ENCODE measurements at regions not wholly inside any gene's neighbourhood (a gene's known extent, or its start where the extent isn't known, plus 50 kb on each side); places are given as distances from the start of the nearest gene placed in this dataset.

DNA sequence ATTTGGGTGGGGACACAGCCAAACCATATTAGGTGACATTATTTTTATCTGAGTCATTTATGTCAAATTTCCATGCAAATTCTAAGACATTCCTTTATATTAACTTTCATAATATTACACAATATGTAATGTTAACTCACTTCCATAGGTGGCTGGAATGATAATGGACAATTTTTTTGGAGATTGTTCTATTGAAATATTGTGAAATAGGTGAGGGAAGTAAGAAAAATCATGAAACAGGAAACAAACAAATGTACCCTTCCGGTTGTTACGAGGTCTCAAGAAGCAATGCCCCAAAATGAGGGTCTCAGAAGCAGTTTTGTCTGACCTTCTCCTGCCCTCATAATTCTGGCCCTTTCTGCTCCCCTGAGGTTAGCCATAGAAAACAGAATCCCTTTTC lies 306.5 kb downstream of the HDGFL1 start:
- DNase-seq (ENCODE audit: low read depth in 4 of 4, low spot score in 2 of 4) = no peak

DNA sequence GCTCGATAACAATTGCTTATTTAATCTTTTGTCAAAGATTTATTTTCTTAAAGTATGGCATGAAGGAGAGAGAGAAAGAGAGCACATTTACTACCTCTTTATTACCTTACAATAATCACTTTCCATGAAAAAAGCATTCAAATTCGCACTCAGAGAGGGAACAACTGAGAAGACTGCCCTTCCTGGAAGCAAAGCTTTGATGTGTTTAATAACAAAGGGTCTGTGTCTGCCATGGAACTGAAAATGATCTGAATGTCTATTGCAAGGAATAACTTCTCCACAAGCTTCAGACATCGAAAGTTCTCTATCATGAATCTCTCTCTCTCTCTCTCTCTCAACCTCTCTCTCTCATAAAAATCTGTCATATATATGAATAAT lies 308.9 kb downstream of the HDGFL1 start:
- DNase-seq (ENCODE audit: low read depth in 4 of 4, low spot score in 2 of 4) = no peak

DNA sequence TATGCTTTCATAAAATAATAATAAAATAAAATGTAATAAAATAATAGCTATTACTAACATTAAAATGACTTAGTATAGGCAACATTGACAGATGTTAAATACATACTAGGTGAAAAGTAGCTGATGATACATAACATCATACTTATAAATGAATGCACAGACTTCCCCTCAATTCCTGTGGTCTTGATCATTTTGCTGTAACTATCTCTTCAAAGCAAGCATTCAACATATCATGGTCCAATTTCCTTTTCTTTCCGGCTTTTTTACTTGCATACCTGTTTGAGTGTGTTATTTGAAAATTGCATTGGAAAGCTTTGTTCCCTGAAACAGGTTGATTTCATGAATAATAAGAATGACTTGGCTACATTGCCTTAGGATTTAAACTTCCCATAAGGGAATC lies 309.3 kb downstream of the HDGFL1 start:
- no peak for DNase-seq (ENCODE audit: low read depth in 4 of 4, low spot score in 2 of 4)

DNA sequence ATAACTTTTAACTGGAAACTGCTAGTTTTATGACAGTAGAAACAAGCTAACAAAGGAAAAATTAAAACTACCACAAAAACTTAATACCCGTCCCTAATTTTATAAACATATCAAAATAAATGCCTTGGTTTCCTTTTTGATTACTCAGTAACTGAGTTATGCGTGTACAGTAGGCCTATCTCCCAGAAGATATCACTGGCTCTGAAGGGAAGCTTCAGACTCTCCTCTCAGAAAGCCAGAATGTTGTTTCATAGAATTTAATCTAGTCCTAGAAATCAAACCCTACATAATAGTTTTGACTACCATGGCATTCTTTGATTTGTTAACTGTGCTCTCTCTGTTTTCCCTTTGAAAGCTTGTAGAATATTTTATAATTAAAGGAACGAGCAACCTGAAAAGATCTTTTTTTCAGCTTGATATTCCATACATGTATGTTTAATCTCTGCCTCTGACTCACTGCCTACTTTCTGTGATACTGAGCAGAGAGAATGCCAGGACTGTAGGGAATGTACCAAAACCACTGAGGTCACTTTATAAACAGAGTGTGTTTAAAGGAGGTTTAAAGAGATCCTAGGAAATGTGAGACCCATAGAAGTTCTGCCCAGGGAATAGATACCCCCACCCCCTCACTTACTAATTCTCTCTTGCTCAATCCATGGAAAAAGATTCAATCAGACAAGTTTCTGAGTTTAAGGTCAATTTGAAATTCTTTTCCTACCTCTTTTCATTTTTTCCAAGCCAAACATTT lies 311.5 kb downstream of the HDGFL1 start:
- no peak for DNase-seq (ENCODE audit: low read depth in 4 of 4, low spot score in 2 of 4)

DNA sequence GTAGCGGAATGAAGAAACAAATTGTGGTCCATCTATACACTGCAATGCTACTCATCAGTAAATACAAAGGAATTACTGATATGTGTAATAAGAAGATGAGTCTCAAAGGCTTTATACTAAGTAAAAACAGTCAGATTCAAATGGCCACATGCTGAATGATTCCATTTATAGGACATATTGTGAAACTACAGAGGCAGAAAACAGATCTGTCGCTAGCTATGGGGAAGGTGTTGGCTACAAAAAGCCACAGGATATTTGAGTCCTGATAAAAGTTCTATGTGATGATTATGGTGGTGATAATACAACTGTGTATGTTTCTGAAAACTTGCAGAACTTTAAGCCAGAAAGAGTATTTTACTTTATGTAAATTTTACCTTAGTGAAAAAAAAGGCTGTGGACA lies 313.2 kb downstream of the HDGFL1 start:
- no peak for DNase-seq (ENCODE audit: low read depth in 4 of 4, low spot score in 2 of 4)

DNA sequence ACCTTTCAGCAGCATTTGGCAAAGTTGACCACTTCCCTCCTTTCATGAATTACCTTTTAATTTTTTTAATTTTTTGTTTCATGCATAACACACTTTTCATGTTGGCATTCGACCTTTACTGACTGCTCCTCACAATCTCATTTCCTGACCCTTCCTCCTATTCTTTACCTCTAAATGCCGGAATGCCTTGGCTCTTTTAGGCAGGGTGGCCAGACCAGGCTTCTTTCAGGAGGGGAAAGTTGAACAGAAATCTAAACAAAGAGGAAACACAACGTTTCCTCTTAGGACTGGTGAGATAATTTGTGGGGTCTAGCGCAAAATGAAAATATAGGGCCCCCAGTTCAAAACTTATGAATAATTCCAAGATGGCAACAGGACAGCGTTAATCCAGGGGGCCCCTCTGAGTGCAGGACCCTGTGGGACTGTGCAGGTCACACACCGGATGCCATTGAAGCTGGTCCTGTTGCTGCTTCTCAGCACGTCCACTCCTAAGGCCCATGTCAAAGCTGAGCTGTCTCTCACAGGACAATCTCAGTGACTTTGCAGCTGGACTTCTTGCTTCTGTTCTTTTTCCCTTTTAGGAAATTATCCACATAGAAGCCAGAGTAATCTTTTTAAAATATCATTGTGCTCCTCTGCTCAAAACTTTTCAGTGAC lies 313.8 kb downstream of the HDGFL1 start:
- DNase-seq (ENCODE audit: low read depth in 4 of 4, low spot score in 2 of 4) = no peak

DNA sequence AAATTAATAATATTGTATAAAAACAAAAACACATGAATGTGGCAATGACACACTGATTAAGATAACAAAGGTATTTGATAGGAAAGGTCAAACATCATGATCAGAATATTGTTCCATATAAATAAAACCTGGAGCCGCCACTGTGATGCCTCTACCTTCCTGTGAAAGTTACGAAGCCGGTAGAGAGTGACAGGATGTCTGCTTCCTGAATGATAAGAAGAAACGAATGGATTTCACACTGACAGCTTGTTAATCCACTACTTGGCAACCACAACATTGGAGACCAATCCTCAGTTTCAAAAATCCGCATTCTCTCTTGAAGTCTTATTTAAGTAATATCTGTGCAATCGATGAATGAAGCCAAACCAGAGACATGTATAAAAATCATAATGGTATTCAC lies 315.1 kb downstream of the HDGFL1 start:
- DNase-seq (ENCODE audit: low read depth in 4 of 4, low spot score in 2 of 4) = no peak

DNA sequence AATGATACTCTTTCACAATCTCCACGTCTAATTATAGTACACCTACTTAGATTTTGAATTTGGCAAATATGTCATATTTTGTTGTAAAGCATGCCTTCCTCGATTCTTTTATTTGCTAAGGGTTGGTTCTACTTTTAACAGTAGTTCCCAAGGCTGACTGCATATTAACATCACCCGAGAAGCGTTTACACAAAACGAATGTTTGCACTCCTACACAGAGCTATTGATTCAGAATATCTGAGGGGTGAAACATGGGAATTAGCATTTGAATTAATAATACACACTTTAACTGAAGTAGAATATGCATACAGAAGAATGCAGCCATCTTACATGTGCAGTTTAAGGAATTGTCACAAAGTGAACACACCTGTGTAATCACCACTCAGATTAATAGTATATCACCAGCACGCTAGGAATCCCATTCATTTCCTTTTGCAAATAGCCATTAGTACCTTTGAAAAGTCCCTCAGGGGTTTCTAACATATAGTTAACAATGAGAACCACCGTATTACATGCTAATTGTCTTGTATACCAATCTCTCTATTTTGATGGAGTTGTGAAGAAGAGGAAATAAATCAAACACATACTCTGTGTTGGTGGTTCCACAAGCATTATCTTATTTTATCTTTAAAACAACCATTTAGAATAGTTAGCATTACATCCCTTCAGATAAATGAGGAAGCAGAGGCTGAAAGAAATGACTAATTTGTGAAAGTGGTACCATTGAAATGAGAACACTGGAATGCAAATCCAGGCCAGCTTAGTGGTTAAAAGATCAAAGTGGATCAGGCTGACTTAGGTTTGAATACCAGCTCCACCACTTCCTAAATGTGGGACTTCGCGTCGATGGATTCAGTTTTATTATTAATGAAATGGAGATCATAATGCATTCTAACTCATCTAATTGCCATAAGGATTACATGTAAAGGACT lies 317.6 kb downstream of the HDGFL1 start:
- DNase-seq (ENCODE audit: low read depth in 4 of 4, low spot score in 2 of 4) = no peak

DNA sequence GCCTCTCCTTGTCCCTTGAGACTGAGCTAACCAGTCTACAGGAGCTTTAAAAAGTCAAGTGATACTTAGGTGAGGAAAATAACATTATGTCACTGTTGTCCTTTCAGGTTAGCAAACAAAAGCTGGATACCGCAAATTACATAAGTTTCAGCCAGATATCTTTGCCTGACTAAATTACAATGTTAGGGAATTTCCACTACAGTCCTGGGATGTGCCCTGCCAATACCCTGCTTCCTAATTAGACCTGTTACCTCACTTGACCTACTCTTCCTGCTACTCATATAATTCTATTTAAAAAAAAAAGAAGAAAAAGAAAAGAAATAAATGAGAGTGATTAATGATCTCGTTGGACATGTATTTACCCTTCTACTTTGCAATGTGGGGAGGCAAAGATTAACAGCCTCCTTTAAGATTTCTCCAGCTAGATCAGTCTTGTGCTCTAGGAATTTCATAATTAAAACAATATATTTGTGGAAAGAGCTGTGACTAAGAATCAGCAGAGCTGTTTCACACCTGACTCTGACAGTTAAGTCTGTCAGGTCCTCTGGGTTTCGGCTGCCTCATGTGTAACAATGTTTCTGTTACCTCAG lies 318.9 kb downstream of the HDGFL1 start:
- no peak for DNase-seq (ENCODE audit: low read depth in 4 of 4, low spot score in 2 of 4)

DNA sequence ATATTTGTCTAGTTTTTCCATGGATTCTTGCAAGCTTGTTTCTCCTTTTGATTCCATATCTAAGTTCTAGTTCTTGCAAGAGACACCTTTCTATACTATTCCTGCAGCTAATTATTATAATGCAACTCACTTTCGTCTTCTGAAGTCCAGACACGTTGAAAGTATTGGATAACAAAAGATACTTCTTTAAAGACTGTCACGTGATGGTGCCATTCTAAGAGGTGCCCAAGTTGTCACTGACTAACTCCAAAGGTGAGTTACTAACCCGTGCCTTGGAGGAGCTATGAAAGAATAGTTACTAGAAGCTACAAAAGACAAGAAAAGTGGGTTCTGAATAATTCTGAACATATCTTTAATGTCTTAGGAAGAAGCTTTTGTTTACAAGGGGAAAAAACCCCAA lies 322.6 kb downstream of the HDGFL1 start:
- DNase-seq (ENCODE audit: low read depth in 4 of 4, low spot score in 2 of 4) = no peak

DNA sequence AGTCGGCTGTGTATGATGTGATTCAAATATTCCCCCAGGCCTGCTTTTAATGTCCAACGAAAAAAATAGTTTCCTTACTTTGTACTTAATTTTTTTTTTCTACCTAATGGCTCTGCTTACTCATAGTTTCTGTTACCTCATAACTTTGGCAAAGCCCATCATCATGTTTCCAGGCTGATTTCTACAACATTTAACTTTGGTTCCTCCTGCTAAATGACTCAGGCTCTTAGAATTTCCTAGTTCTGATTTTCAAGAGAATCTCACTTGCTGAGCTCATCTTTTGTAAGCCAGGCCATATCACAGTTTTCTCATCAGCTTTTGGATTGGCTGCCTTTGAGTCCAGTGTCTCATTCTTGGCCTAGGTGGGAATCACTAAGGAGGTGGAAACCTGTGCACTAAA lies 323.1 kb downstream of the HDGFL1 start:
- no peak for DNase-seq (ENCODE audit: low read depth in 4 of 4, low spot score in 2 of 4)

DNA sequence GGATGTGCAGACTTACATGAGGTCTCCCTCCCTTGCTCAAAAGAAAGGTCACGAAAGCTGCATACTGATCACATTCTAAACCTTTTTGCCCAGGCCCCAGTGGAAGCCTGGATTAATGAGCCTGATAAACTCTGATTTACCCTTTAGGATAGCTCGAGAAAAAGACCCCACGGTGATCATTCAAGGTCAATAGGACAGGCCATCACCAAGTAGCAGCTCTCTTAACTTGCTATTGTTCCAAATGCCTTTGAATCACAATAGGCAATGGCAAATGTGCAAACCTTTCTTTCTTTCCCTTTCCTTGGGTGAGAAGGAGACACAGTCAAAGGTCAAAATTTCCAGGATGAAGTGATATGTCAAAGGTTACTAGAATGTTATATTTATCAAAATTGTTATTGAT lies 327.3 kb downstream of the HDGFL1 start:
- DNase-seq (ENCODE audit: low read depth in 4 of 4, low spot score in 2 of 4) = no peak

DNA sequence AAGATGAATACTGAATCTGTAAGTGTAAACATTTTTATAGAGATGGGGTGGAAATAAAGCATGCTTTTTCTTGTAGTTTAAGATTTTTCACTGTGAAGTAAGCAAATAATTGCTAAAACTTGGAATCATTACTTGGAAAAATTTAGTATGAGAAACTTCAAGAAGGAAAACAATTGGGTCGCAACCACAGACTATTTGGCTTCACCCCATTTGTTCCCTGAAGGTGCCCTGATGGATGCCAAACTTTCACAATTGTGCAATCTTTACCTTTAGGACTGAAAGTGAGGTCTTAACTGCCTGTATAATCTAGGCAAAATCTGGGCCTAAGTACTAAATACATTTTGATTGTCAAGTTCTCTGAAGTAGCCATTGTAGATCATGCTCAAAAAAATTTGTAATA lies 330.1 kb downstream of the HDGFL1 start:
- no peak for DNase-seq (ENCODE audit: low read depth in 4 of 4, low spot score in 2 of 4)

DNA sequence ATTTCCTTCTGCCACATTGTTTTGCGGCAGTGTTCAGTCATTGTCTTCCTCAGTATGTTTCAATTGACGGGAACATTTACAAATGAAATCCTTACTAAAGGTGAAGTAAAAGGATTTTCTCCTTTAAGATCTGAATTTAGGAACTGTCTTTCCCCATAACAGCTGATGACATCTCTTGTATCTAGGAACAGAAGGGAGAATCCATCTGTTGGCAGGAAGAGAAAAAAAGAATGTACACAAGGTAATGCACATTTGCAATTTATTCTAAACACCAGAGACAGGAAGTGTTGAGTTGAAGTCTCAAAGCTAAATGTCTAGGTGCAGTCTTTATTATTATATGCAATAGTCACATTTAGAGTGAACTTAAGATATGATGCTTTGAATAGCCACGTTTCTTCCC lies 334.5 kb downstream of the HDGFL1 start:
- no peak for DNase-seq (ENCODE audit: low read depth in 4 of 4, low spot score in 2 of 4)

DNA sequence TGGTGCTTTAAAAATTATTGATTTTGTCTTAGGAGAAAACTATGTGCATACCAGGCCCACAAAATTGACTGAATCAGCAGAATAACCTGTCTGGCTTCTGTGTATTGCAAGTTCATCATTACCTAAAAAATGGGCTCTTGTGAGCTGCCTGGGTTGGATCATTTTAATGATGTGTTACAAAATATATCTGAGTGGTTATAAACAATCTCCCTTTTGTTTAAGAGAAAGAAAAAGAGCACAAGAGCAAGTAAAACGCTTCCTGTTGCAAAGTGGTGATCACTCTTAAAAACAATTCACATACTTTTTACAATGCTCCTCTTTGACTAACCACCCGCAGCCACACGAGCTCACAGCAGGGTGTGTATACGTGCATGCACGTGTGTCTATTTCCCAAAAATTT lies 335.1 kb downstream of the HDGFL1 start:
- DNase-seq (ENCODE audit: low read depth in 4 of 4, low spot score in 2 of 4) = no peak

DNA sequence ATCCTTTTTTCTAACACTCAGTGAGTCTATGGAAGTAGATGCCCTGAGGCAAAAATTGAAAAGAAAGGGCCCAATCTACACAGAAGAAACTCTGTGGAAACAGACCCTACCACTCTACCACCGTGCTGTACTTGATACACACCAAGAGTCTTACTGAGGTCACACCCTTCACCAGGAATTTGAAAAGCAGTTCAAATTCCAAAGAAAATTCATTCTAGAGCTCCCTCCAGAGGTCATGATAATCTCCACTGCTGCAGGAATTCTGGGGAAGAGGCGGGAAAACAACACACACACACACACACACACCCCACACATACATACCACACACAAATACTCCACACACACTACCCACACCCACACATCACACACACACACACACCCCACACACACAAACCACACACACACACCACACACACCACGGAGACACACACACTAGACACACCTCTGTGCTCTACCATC lies 336.8 kb downstream of the HDGFL1 start:
- no peak for DNase-seq (ENCODE audit: low read depth in 4 of 4, low spot score in 2 of 4)

DNA sequence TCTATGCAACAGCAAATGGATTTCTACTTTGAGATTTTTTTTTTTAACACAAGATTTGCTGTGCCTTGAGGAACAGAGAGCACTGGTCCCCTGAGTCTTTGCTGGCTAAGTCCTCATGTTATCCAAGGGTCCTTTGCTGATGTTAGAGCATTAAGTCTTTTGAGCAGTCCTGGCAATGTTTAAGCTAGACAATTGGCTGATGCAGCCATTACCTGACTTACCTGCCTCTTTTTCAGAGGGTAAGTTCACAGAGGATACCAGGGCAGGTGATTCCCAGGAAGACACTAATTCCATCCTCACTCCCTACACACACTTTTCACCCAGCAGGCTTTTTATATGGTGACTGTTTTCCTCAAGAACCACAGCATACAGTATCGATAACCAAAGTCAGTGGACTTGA lies 337.7 kb downstream of the HDGFL1 start:
- no peak for DNase-seq (ENCODE audit: low read depth in 4 of 4, low spot score in 2 of 4)

DNA sequence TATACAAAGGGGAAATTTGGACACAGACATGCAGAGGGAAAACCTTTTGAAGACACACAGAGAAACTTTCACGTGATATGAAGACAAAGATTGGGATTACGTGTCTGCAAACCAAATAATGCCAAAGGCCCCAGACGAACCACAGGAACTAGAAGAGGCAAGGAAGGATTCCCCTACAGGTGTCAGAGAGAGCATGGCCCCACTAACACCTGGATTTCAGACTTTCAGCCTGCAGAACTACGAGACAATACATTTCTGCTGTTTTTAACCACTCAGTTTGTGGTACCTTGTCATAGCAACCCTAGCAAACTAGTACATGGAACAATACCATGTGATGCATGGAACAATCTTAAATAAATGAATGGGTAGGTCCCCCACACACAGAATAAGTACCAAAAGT lies 341.0 kb downstream of the HDGFL1 start:
- no peak for DNase-seq (ENCODE audit: low read depth in 4 of 4, low spot score in 2 of 4)

DNA sequence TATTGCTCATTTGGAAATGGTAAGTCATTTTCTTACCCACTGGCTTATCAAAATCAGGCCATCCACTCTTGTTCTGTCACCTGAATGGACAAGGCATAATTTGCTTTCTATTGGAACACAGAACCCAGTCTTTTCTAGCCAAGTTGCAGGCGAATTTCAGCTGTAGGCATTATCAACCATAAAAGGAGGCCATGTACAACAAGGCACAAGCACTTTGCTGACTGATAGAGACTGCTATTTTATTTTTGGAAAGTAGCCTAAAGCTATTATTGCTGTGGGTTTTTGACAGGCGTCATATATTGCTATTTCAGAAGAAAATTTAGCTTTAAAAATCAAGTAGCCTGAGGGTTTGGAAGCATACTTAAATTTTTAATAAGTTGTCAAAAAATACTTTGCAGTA lies 344.2 kb downstream of the HDGFL1 start:
- DNase-seq (ENCODE audit: low read depth in 4 of 4, low spot score in 2 of 4) = no peak

DNA sequence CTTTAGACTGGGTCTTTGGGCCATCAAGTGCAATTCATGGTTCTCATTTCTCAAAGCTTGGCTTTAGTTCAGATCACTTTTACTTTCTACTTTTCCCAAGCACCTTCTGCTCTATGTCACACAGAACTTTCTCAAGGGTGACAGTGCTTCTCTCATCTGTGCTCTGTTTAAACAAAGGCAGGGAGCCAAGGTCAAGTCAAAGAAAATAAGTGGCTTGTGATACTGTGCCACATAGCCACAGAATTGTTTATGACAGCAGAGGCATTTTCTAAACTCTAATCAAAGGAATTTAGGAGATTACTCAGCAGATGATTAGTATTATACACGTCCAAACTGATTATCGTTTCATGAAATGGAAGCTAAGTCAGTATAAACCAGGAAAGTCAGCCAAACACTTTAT lies 348.0 kb downstream of the HDGFL1 start:
- DNase-seq (ENCODE audit: low read depth in 4 of 4, low spot score in 2 of 4) = no peak

DNA sequence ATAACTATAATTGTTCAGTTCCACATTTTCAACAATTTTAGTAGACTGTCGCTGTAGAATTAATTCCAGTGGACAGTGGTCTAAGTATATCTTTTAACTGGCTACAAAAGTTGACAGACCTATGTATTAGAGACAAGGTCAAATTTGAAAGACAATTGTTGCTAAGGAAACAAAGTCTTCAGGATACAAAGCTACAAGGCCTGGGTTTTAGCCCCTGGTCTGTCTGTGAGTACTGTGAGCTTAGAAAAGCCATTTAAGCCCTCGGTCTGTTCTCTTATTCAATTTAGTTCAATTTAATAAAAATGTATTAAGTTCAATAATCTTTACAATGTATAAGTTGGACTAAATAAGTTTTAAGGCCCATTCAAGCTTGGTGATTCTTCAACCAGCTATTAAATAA lies 352.5 kb downstream of the HDGFL1 start:
- DNase-seq (ENCODE audit: low read depth in 4 of 4, low spot score in 2 of 4) = no peak
